Neural crest cell (in vitro differentiated cells): ENCODE measurements at regions not wholly inside any gene's neighbourhood (a gene's known extent, or its start where the extent isn't known, plus 50 kb on each side); places are given as distances from the start of the nearest gene placed in this dataset.

Experiments
- DNase-seq: peaks from one replicate; pipeline ENCODE4 v3.0.0; 2021; ENCODE audit warnings: low read depth, mixed read lengths, low spot score
- H3K27ac Mint-ChIP-seq: one replicate; pipeline ENCODE4 v1.8.0; 2021; ENCODE audit warnings: mild to moderate bottlenecking, mixed read lengths; ENCODE audit not compliant: unreplicated experiment
- H3K27me3 Mint-ChIP-seq: 2 replicates; pipeline ENCODE4 v1.8.0; 2021; ENCODE audit warnings: low read depth, mild to moderate bottlenecking, mixed read lengths
- H3K36me3 Mint-ChIP-seq: 2 replicates; pipeline ENCODE4 v1.8.0; 2021; ENCODE audit warnings: low read depth, mild to moderate bottlenecking, mixed read lengths
- H3K4me1 Mint-ChIP-seq: 2 replicates; pipeline ENCODE4 v1.8.0; 2021; ENCODE audit warnings: mixed read lengths
- H3K4me3 Mint-ChIP-seq: one replicate; pipeline ENCODE4 v1.8.0; 2021; ENCODE audit warnings: mild to moderate bottlenecking, mixed read lengths
- H3K9me3 Mint-ChIP-seq: 2 replicates; pipeline ENCODE4 v1.8.0; 2021; ENCODE audit warnings: mixed read lengths
- CTCF ChIP-seq: fragments of 200-600 bp; sonication (generic); conservative IDR thresholded peaks from 2 replicates; pipeline ENCODE4 v1.5.0; 2021; ENCODE audit warnings: antibody characterized with exemption, mild to moderate bottlenecking

- Mint-ChIP-seq H3K27me3 (no peaks in the 10 kb centered on the region), H3K4me1 (no peaks in the 10 kb centered on the region), H3K27ac (no peak overlapping the region), H3K4me3 (no peak overlapping the region), H3K9me3 (no peaks in the 10 kb centered on the region), H3K36me3 (no peaks in the 10 kb centered on the region)
- no peak for TF ChIP-seq CTCF
- DNase-seq: no peak
Observed at GRCh38 chr2:129302561-129303183, 676.8 kb upstream of the RAB6C start.

- H3K4me3 Mint-ChIP-seq: no peak overlapping the region
- TF ChIP-seq CTCF: no peak
- DNase-seq: no peak
- no peak overlapping the region for H3K27ac Mint-ChIP-seq
- H3K4me1 Mint-ChIP-seq: no peaks in the 10 kb centered on the region
- no peaks in the 10 kb centered on the region for H3K36me3 Mint-ChIP-seq
- H3K9me3 Mint-ChIP-seq: no peaks in the 10 kb centered on the region
- no peaks in the 10 kb centered on the region for H3K27me3 Mint-ChIP-seq
Observed at GRCh38 chr2:129314120-129314519, 665.3 kb upstream of the RAB6C start.

- Mint-ChIP-seq H3K4me1 (no peaks in the 10 kb centered on the region), H3K27ac (no peak overlapping the region), H3K27me3 (no peaks in the 10 kb centered on the region), H3K4me3 (no peak overlapping the region), H3K36me3 (no peaks in the 10 kb centered on the region), H3K9me3 (no peaks in the 10 kb centered on the region)
- no peak for TF ChIP-seq CTCF
- DNase-seq: no peak
Observed at GRCh38 chr2:129318581-129319421, 660.7 kb upstream of the RAB6C start.

GRCh38 chr2:129319422-129319717 lies 660.1 kb upstream of the RAB6C start:
- H3K4me3 Mint-ChIP-seq: no peak overlapping the region

GRCh38 chr2:129320288-129320687 lies 659.2 kb upstream of the RAB6C start:
- H3K4me3 Mint-ChIP-seq: no peak overlapping the region
- H3K36me3 Mint-ChIP-seq: no peaks in the 10 kb centered on the region
- no peaks in the 10 kb centered on the region for H3K4me1 Mint-ChIP-seq
- no peaks in the 10 kb centered on the region for H3K27me3 Mint-ChIP-seq
- no peaks in the 10 kb centered on the region for H3K9me3 Mint-ChIP-seq
- H3K27ac Mint-ChIP-seq: no peak overlapping the region
- no peak for TF ChIP-seq CTCF
- no peak for DNase-seq

More at GRCh38 chr2:129319422-129319717, 660.1 kb upstream of the RAB6C start:
- DNase-seq: no peak
- Mint-ChIP-seq H3K4me1 (no peaks in the 10 kb centered on the region), H3K9me3 (no peaks in the 10 kb centered on the region), H3K36me3 (no peaks in the 10 kb centered on the region), H3K27me3 (no peaks in the 10 kb centered on the region), H3K27ac (no peak overlapping the region)
- no peak for TF ChIP-seq CTCF
